ENCODE measurements at regions not wholly inside any gene's neighbourhood (a gene's known extent, or its start where the extent isn't known, plus 50 kb on each side); places are given as distances from the start of the nearest gene placed in this dataset.

GRCh38 chr11:44443836-44444769, 121.4 kb upstream of the CD82 start:
- TF ChIP-seq EZH2 (IDR thresholded peaks at IDR 0.05; ENCODE audit: insufficient read depth, poor library complexity, severe bottlenecking) = no peak
- TF ChIP-seq EZH2phosphoT487 (IDR thresholded peaks at IDR 0.05; ENCODE audit: insufficient read depth, low read depth) = no peak

Data from GM23248 (cell line).